Adrenal gland (tissue), 9 donors: ENCODE measurements at regions not wholly inside any gene's neighbourhood (a gene's known extent, or its start where the extent isn't known, plus 50 kb on each side); places are given as distances from the start of the nearest gene placed in this dataset.
A peak's percentile ranks its signal among the peaks of the same experiment; 100 is the strongest.

Experiments used
- DNase-seq, 7 donors: peaks; one replicate each; pipeline ENCODE4 v3.0.0-alpha.2; 2019 to 2020
- H3K27ac ChIP-seq, 5 donors: fragments of 200-600 bp; sonication (generic) in 4 of 5; 1 replicate in 3 of 5; 2 replicates in 2 of 5; pipeline versions ENCODE4 v1.5.1 to v1.8.0; 2016 to 2020; ENCODE audit warnings: mild to moderate bottlenecking in 1 of 5
- H3K27me3 ChIP-seq: fragments of 200-600 bp; 2 replicates; pipeline ENCODE4 v1.8.0; 2021
- H3K36me3 ChIP-seq, 2 donors: fragments of 200-600 bp; replicated peaks in 1 of 2; 1 replicate in 1 of 2; 2 replicates in 1 of 2; pipeline versions ENCODE4 v1.5.1 to v1.8.0; 2018 to 2022
- H3K4me1 ChIP-seq, 2 donors: fragments of 200-600 bp; replicated peaks in 1 of 2; 1 replicate in 1 of 2; 2 replicates in 1 of 2; pipeline versions ENCODE4 v1.5.1 to v1.8.0; 2018 to 2021
- H3K4me3 ChIP-seq, 4 donors: fragments of 200-600 bp; sonication (generic) in 3 of 4; one replicate each; pipeline ENCODE4 v1.5.1; 2016 to 2018
- H3K9me3 ChIP-seq, 3 donors: fragments of 200-600 bp; sonication (generic) in 1 of 3; replicated peaks in 1 of 3; 1 replicate in 2 of 3; 2 replicates in 1 of 3; pipeline versions ENCODE4 v1.5.1 to v1.8.0; 2016 to 2021
- POLR2A ChIP-seq, 2 donors: fragments of 450-650 bp; IDR thresholded peaks; one replicate each; pipeline ENCODE4 v1.6.1; 2017; ENCODE audit warnings: antibody characterized with exemption in 2 of 2, mild to moderate bottlenecking in 2 of 2, moderate library complexity in 1 of 2
- WGBS, 4 donors: extraction: QIAGEN DNeasy Blood & Tissue Kit in 2 of 4; methylation state at CpG; one replicate each; pipeline versions ENCODE4 v1.1.5 to v1.1.7; 2013 to 2017; 5-methylcytosine and 5-hydroxymethylcytosine counted together
- intact Hi-C, 2 donors: fragments of 100-400 bp; cut with DNase I; formaldehyde crosslinking; loops; one replicate each; pipeline versions ENCODE4 v1.14.1 to v1.15.0; 2022 to 2023
- TF ChIP-seq, protein P1 (sequence below), 6 experiments: fragments of 450-650 bp in 4 of 6; fragments of 200-600 bp in 2 of 6; sonication (generic) in 1 of 6; IDR thresholded peaks; 1 replicate in 5 of 6; 2 replicates in 1 of 6; pipeline versions ENCODE4 v1.5.1 to v1.8.0; 2016 to 2021; ENCODE audit warnings: antibody characterized with exemption in 6 of 6, mild to moderate bottlenecking in 2 of 6, moderate library complexity in 1 of 6
- donor health status: healthy with polysubstance abuse.
- donor health status: Bipolar disorder and iron deficiency.
- donor health status: DM: yes; HTN: yes; CAD: no.
- donor health status: DM: no; HTN: no; CAD: no.
- donor health status: DM: no; HTN: no; CAD: no.

DNA sequence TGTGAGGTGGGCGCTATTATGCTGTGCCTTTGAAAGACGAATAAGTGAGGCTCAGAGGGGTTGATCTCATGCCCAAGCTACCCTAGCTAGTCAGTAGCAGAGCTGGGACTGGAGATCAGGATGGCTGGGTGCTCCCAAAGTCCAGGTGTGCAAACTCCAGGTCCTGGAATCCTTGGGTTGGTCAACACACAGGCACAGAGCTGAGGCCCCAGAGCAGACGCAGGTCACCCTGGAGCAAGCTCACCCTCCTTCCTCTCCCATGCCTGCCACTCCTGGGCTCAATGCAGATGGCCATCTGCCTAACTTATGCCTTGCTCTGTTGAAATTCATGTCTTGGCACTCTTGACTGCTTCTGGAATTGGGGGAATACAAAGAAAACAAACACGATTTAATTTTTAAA is 587.2 kb downstream of the PTPRU start:
- TF ChIP-seq, protein P1, sequence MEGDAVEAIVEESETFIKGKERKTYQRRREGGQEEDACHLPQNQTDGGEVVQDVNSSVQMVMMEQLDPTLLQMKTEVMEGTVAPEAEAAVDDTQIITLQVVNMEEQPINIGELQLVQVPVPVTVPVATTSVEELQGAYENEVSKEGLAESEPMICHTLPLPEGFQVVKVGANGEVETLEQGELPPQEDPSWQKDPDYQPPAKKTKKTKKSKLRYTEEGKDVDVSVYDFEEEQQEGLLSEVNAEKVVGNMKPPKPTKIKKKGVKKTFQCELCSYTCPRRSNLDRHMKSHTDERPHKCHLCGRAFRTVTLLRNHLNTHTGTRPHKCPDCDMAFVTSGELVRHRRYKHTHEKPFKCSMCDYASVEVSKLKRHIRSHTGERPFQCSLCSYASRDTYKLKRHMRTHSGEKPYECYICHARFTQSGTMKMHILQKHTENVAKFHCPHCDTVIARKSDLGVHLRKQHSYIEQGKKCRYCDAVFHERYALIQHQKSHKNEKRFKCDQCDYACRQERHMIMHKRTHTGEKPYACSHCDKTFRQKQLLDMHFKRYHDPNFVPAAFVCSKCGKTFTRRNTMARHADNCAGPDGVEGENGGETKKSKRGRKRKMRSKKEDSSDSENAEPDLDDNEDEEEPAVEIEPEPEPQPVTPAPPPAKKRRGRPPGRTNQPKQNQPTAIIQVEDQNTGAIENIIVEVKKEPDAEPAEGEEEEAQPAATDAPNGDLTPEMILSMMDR (IDR thresholded peaks at IDR 0.05) = no peak
- TF ChIP-seq POLR2A (IDR thresholded peaks at IDR 0.05) = no peak
- intact Hi-C loops = no loop called here
- peak in 1 of 7 donors; percentile 17 for DNase-seq
- 76 to 87% (median 84%) methylated on average over 3 to 4 of the region's 4 CpGs for WGBS, 4 donors
- Histone ChIP-seq H3K4me1 (no peaks in the 10 kb centered on the region), H3K27ac (no peak overlapping the region), H3K9me3 (peaks cover 0 to 3% (median 0%) of the 10 kb centered on the region in 3 donors), H3K36me3 (no peaks in the 10 kb centered on the region), H3K4me3 (no peak overlapping the region), H3K27me3 (peaks cover 19% of the 10 kb centered on the region)

DNA sequence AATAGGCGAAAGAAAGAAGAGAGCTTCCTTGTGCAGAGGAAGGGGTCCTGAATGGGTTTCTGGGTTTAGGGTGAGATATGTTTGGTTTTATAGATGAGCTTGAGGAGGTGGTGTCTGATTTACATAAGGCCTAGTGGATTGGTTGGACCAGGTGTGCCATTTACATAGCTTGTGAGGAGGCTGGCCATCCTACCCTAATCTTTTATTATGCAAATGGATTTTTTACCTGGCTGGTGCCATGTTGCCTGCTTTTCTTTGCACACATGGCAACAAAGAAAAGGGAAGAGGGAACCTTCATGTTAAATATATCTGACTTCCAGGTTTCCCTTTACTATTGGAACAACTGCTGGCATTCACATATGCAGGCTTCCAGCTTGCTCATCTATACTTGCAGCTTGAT is 585.3 kb downstream of the PTPRU start:
- Histone ChIP-seq H3K4me3 (no peak overlapping the region), H3K9me3 (peaks cover 0 to 4% (median 0%) of the 10 kb centered on the region in 3 donors), H3K36me3 (no peaks in the 10 kb centered on the region), H3K27ac (no peak overlapping the region), H3K27me3 (peaks cover 13% of the 10 kb centered on the region), H3K4me1 (no peaks in the 10 kb centered on the region)
- intact Hi-C loops = no loop called here
- TF ChIP-seq POLR2A (IDR thresholded peaks at IDR 0.05) = no peak
- TF ChIP-seq, protein P1 (IDR thresholded peaks at IDR 0.05) = no peak
- no peak for DNase-seq
- 85 to 100% (median 92%) methylated on average over 1 of the region's 1 CpG for WGBS, 4 donors

DNA sequence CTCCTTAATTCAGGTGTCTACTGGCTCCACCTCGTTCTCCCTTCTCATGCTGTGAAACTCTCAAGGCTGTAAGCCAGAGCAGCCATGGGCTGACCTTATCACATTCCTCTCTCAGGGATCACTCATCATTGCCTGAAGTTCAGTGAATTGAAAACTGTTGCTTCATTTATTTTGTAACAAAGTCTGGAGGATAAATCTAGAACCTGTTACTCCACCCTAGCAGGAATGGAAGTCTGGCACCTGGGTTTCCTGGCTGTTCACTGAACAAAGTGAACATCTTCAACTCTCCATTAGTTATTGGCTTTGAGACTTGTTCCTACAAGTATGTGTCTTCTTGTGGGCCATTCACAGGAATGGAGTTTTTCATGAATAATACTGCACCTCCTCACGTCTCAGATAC is 584.1 kb downstream of the PTPRU start:
- WGBS, 4 donors = 34 to 55% (median 44%) methylated on average over 2 of the region's 2 CpGs

DNA sequence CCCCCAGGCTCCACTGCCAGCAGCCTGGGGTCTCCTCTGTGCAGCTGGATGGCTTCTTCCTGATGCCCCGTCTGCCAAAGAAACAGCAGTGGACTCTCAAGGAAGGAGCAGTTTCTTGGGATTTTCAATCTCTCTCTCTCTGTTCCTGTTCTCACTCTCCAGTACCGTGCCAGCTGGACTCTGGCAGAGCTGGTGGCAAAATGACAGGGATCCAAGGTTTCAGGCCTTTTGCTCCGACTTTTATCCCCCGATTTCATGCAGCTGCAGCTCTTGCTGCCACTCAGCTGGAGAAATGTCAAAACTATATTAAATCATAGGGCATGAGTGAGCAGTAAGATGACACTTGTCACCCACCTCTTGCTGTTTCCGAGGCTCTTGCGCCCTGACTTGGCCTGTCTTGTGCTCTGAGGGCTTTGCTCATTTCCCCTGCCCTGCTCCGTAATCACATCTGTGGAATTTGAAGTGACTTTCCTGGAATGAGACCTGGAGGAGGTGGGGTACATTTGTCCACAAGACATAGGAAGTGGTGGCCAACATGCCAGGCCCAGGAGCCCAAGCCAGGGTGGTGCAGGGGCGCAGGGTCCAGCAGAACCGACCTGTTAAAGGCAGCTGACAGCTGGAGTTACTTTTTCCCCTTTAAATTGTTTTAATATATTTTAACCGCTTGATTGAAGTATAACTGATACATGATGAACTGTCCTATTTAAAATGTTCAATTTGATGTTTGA is 576.2 kb downstream of the PTPRU start:
- TF ChIP-seq, protein P1 (IDR thresholded peaks at IDR 0.05) = no peak
- no peak for TF ChIP-seq POLR2A (IDR thresholded peaks at IDR 0.05)
- no peak overlapping the region for H3K27ac ChIP-seq
- H3K36me3 ChIP-seq = no peaks in the 10 kb centered on the region
- intact Hi-C loops = no loop called here
- no peak overlapping the region for H3K4me3 ChIP-seq
- peak in 1 of 7 donors; percentile 37 for DNase-seq
- H3K9me3 ChIP-seq = no peaks in the 10 kb centered on the region
- no peaks in the 10 kb centered on the region for H3K4me1 ChIP-seq
- 60 to 65% (median 60%) methylated on average over 9 to 10 of the region's 10 CpGs for WGBS, 4 donors
- H3K27me3 ChIP-seq = no peaks in the 10 kb centered on the region

More for the DNA sequence above, 584.1 kb downstream of the PTPRU start:
- no peak overlapping the region for H3K4me3 ChIP-seq
- no peak for TF ChIP-seq POLR2A (IDR thresholded peaks at IDR 0.05)
- TF ChIP-seq, protein P1 (IDR thresholded peaks at IDR 0.05) = no peak
- H3K27me3 ChIP-seq = peaks cover 13% of the 10 kb centered on the region
- H3K27ac ChIP-seq = no peak overlapping the region
- H3K9me3 ChIP-seq = peaks cover 0 to 4% (median 0%) of the 10 kb centered on the region in 3 donors
- intact Hi-C loops = no loop called here
- no peak for DNase-seq
- no peaks in the 10 kb centered on the region for H3K4me1 ChIP-seq
- H3K36me3 ChIP-seq = no peaks in the 10 kb centered on the region
